GM23338 (cell line): ENCODE measurements at regions not wholly inside any gene's neighbourhood (a gene's known extent, or its start where the extent isn't known, plus 50 kb on each side); places are given as distances from the start of the nearest gene placed in this dataset.

ENCODE experiments used
- CTCF ChIP-seq, 2 experiments: fragments of 200-600 bp in 1 of 2; sonication (generic) in 1 of 2; conservative IDR thresholded peaks; 2 replicates each; pipeline versions ENCODE4 v1.5.1 to v1.6.1; 2016 to 2017; ENCODE audit warnings: antibody characterized with exemption in 2 of 2, low read depth in 2 of 2, mild to moderate bottlenecking in 2 of 2, moderate library complexity in 1 of 2
- EZH2 ChIP-seq: fragments of 200-600 bp; sonication (generic); IDR thresholded peaks from one replicate; pipeline ENCODE4 v1.8.0; 2017; ENCODE audit warnings: antibody characterized with exemption, mild to moderate bottlenecking, low read depth; ENCODE audit not compliant: unreplicated experiment
- POLR2AphosphoS5 ChIP-seq: IDR thresholded peaks from 2 replicates; pipeline ENCODE4 v1.6.1; 2016; ENCODE audit warnings: antibody characterized with exemption, low read depth

- no peak for TF ChIP-seq CTCF (conservative IDR thresholded peaks at IDR 0.05; ENCODE audit: low read depth in 2 of 2)
- no peak for TF ChIP-seq POLR2AphosphoS5
- no peak for TF ChIP-seq EZH2
These were observed 417.7 kb upstream of the SALL3 start for GRCh38 chr18:78561757-78562510.
